ENCODE measurements at regions not wholly inside any gene's neighbourhood (a gene's known extent, or its start where the extent isn't known, plus 50 kb on each side); places are given as distances from the start of the nearest gene placed in this dataset.
"Not testable (repeated sequence)": the region's sequence is repeated elsewhere in the genome, so short reads cannot be mapped to it uniquely, and the experiment has no call there.

DNA sequence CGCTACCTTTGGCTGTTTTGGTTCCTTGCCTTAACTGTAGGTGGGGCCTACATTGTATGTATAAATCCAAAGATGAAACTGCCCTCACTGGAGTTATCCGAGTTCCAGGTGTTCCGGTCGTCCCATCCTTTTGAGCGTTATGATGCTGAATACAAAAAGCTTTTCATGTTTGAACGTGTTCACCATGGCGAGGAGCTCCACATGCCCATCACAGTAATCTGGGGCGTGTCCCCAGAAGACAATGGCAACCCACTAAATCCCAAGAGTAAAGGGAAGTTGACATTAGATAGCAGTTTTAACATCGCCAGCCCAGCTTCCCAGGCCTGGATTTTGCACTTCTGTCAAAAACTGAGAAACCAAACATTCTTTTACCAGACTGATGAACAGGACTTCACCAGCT, 139.5 kb downstream of the TLR5 start:
- no peak for DNase-seq

DNA sequence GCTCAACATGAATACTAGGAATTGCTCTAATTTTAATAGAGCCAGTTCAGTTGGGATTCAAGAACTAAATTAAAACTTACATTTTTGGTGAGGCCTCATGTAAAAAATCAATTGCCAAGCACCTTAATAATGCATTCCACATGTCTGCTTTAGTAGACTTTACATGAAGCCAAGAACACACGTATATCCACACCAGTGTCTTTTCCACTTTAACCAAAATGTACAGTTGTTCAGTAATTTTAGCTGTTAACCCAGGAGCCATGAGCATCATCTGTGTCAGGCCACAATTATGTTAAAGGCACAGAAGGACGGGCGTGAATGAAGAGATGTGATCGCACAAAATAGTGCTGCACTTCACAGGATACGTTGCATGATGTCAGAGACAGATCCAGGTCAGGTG, 136.7 kb downstream of the TLR5 start:
- DNase-seq, result no peak

DNA sequence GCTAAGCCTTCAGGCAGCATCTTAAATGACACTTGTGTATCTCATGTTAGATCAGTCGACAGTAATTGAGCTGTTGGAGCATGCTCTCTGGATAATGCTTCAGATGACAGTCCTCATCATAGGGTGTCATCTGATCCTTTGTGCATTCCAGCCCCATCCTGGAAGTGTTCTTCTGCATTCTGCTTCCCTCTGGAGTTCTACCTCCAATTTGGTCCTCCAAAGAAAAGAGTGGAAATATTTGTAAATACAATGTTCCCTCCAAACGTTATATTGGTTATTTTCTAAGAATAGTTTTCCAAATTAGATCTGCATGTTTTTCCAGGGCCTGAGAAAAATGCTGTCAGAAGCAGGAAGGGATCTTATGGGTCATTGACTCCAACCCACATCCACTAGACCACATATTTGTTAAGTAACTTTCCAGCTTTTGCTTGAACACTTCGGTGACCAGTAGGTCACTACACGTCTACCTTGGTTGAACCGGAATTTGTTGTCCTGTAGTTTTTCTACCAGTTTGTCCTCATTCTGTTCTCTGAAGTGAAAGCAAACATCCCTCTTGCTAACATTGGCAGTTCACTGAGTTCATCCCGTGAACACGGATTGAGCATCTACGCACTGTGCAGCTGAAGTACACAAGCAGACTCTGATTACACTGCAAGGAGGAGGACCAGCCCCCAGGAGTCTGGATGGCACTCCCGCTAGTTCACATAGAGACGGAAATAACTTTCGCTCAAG, 136.0 kb downstream of the TLR5 start:
- no peak for DNase-seq

DNA sequence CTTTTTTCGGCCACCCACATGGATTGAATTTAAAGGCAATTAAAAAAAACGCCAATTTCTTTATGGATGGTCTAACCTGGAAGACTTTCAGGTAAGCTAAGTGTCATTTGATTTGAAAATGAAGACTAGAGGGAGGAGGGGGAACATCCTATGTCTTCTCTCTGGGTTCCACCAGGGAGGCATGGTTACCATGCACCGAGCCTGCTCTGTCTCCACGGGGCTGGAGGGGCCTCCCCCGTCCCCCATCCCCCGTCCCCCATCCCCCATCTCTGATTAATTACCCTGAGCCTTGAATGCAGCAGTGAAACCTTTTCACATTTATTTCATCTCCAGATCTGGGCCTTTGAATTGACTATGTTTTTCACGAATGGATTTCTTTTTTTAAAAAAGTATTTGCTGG, 135.1 kb downstream of the TLR5 start:
- DNase-seq, result no peak

DNA sequence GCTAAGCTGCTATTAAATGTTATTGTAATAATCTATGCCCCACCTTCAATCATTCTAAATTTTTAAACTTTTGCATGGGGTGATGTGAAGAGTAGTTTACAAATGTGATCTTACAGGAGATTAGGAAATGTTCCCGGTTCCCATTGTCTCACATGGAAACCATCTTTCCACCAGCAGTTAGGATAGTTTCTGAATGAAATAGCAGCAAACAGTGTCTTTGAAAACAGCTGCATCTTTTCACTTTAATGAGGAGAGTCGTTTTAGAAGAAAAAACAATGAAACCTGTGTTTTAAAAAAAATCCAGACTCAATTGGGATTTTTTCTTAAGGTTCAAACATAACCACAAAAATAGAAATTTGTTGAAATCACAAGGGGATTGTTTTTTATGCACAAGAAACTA, 134.2 kb downstream of the TLR5 start:
- DNase-seq, result no peak

DNA sequence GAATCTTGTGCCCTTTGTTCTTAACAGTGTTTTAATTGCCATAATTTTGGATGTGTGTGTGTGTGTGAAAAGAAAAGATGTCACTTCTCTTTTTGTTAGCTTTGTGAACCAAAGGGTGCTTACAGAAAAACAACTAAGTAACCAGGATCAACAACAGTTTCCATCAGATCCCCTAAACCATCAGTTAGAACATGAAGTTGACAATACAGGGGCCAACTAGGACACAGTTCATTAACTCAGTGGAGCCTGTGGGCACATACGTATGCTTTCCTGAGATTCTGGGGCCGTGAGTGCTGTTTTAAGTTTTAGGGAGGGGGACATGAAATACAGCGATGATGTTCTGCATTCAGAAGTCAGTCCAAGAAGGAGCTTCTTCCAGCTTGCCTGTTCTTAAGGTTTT, 133.6 kb downstream of the TLR5 start:
- no peak for DNase-seq

DNA sequence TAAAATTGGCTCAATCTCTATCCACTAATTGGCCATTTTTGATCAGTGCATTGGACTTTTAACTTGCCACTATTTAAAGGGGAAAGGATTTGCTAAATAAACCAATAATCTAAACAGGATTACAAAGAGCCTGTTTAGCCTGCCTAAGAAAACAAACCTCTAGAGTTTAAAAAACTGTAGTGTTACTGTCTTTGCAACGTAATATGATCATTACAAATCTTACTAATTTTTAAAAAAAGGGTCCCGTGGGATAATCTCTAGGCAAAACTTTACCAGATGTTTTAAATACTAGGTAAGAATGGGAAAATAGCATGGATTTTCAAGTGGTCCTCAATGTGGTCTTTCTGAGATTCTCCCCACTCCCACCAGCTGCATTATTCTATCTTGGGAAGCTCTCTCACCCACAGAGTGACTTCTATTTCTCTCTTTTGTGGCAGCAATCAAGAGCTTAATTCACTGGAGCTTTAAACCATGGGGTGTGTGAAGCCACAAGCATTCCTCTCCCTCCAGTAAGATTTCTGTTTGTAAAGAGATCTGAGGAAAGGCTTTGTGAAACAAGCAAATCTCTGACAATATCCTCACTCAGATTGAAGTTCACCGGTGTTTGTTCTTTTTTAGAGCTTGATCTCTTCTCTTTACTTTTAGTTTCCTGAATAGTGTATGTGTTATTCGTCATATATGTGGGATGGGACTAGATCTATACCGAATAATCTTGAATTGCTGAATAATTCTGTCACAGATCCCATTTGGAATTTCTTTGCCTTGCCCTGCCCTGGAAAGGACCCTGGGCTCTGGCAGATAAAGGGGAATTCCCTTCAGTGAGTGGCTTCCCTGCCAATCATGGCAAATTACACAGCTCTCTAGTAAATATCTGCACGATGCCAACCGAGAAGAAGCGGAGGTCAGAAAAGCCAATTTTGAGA, 132.2 kb downstream of the TLR5 start:
- DNase-seq, result no peak

DNA sequence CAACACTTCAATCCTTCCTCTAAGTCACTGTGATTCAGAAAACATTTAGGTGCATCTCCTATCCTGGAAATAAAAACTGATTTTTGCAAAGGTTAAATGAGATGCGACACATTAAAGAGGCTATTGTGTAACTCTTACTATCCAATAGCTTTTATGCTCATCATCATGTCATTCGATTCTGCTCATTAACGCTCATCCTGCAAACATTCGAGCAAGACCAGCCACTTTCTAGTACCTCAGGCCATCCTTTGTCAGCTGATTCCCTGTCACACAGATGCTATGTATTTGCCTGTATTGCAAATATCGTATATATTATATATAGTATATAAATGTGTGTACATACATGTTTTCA, 131.6 kb downstream of the TLR5 start:
- no peak for DNase-seq

DNA sequence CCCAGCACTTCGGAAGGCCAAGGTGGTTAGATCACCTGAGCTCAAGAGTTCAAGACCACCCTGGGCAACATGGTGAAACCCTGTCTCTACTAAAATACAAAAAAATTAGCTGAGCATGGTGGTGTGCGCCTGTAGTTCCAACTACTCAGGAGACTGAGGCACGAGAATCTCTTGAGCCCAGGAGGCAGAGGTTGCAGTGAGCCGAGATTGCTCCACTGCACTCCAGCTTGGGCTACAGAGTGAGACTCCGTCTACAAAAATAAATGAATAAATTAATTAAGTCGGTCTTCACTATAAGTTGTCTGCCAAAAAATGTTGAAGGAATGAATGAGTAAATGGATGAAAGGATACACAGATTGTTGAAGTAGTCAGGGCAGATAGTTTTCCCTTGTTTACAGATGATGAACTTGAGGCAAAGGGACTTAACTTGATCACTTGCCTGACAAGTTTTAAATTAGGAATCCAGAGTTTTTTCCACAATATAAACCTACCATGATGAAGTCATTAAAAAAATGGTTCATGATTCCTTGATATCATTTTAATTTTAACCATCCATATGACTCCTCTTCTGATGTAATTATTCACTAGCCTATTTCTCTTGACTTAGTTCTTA, 130.8 kb downstream of the TLR5 start:
- no peak for DNase-seq

DNA sequence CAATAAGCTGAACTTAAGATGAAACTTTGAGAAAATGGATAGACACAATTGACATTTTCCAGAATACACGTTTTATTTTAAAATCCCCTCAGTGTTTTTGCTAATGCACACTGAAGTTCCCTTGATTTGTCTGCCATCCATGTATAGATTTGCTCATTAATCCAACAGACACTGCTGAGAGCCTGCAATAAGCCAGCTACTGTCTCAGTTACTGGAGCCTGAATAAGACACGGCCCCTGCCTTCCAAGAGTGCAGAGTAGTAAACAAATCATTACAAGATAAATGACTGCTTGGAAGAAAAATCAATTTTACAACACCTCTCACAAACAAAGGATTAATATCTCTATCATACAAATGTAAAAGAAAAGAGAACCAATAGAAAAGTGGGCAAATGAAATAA, 130.1 kb downstream of the TLR5 start:
- no peak for DNase-seq

DNA sequence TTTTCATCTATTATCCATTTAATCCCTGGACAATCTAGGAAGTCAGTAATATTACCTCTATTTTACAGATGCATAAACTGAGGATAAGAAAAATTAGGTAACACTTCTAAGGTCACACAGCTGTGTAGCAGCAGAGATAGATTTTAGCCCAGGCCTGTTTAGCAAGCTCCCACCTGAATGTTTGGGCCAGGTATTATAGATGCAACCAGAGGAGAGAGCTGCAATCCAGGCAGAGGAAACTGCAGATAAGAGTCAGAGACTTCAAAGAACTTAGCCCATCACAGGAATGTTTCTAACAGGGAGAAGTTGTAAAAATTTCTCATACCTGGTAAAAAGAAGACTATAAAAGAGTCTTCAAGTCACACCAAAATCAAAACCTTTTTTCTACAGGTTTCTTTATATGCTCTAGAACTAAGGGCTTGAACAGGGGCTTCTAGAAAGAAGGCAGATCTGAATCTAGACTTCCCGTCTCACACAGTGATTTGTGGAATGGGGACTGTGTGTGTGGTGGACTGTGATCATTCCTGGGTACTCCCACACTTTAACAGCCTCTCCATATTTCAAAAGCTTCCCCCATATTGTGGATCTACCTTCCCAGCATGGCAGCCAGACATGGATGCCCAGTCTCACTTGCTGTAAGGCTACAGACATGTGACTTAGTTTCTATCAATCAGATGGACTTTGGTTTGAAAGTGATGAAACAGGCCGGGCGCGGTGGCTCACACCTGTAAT, 128.7 kb downstream of the TLR5 start:
- DNase-seq, result no peak

DNA sequence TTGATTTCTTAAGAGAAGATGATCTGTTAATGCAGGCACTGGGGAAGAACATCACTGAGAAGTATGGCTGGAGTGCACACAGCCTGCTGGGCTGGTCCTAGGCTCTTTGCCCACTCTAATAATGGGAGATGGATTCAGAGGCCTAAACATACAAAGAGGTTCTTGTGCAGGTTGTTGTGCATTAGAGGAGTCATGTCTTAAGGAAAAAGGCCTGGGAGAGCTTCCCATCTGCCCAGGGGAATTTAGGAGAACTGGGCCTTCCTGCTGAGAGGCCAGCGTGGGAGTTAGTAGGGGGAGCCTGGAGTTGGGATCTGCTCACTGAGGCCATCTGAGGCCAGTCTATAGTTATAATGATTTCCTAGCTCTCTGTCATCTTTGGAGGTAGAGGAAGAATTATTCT, 126.7 kb downstream of the TLR5 start:
- DNase-seq, result no peak

DNA sequence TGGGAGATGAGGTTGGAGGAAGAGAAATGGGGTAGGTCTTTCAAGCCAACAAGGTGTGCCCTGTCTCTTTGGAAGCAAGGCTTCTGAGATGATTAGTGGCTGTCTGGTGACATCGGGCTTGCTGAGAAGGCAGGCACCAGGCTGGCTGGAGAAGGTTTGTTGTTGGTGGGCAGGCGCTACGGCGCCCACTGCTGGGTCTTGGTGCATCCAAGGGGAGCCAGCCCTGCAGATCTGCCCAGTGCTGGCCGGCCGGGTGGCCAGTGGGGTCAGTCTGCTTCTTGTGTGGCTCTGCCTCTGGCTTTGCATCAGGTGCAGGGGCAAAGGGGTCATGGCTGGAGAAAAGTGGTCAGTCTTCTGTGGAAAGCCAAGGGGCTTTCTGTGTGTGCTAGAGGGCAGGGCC, 126.2 kb downstream of the TLR5 start:
- DNase-seq, result no peak

DNA sequence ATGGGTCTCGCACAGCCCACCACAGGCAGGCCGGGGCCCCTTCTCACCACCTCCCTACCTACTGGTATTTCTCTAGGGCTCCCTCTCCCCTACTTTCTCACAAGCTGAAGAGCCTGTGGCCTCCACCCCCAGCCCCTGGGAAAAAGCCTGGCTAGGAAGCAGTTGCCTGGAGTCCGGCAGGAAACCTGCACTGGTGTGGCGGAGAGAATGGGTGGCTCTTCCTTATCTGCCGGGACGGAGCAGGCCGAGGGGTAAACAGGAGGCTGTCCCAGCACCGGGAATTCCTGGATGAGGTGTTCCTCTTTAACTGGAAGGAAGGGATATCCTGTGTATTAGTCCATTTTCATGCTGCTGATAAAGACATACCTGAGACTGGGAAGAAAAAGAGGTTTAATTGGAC, 125.8 kb downstream of the TLR5 start:
- no peak for DNase-seq

DNA sequence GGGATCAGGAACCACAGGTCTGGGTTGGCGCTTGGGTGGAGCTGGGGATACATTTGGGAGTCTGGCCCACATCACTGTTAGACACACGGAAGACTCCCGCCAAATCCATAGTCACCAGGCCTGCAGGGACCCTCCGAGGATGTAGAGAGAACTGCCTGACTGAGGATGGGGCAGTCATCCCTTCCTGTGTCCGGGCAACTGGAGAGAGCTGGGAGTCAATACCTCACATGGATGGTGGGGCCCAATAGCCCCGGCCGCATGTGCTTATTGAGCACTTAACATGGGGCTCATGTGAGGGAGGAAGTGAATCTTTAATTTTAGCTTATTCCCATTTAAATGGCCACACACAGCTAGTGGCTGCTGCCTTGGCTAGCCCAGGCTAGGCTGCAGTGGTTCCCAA, 124.5 kb downstream of the TLR5 start:
- no peak for DNase-seq

DNA sequence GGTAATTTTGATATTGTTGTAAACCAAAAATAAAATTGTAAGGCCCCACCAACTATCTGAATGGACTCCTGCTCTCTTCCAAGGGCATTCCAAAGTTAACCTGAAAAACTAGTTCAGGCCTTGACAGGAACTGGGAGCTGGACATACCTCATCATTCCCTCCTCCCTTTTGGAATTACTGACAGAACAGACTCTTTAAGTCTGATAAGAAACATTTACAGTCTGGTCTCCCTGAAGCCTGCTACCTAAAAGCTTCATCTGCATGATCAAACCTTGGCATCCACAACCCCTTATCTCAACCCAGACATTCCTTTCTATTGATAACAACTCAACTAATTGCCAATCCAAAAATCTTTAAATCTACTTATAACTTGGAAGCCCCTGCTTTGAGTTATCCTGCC, 123.8 kb downstream of the TLR5 start:
- DNase-seq, result no peak

DNA sequence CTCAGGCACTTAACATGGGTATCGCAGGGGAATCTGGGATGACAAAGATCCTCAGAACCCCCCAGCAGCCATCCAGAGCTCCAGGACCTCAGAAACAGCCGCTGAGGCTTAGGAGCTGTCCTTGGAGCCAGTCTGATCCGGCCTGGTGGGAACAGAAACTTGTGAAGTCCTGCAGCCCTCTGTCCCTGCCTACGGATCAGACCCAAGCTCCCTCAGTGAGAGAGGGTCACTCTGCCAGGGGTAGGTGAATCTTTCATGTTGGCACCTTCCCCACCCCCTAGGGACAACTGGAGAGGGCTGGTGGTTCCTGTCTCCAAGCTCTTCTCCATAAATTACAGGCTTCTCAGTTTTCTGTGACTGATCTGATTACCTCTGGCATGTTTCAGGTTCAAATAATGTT, 122.3 kb downstream of the TLR5 start:
- no peak for DNase-seq

DNA sequence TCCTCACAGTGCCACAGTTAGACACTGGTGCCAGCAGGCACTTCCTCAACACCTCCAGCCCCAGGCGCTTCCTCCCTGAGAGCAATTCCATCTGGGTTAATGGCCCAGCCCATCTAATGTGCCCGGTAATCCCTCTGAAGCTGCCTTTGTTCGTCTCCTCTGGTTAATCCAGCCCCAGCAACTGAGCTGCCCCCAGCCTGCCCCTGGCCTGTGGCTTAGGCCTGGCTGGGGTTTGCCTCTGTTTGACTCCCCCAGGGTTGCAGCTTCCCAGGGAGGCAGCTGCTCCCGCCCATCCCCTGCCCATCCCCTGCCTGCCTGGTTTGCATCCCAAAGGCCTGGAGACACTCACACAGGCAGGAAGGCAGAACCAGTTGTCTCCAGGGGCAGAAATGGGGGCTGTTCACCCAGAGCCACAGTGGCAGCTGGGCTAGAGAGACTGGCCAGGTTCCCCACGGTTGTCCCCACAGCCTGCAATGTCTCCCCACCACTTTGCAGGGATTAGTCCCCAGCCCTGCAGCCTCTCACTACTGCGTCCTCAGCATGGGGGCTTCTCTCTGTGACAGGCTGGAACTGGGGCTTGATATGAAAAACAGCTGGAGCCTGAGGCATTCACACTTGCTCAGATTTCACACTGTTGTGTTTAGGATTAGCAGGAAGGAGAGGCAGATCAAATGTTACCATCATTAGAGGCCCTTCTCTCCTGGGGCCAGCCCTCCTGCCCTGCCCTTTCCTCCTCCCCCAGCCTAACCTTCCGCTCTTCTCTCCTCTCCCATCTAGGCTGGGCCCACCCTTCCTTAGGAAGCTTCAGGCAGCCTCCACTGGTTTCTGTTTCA, 120.2 kb downstream of the TLR5 start:
- DNase-seq, result no peak

DNA sequence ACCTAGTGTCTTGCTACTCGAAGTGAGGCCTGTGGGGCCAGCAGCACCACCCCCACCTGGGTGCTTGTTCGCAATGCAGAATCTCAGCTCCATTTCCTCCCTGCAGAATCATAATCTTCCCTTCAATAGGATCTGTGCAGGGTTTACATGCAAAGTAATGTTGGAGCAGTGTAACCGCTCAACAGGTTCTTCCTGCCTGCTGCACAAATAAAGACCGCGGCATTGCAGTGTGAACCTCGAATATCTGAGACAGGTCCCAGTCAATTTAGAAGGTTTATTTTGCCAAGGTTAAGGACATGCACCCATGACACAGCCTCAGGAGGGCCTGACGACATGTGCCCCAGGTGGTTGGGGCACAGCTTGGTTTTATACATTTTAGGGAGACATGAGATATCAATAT, 119.2 kb downstream of the TLR5 start:
- no peak for DNase-seq

DNA sequence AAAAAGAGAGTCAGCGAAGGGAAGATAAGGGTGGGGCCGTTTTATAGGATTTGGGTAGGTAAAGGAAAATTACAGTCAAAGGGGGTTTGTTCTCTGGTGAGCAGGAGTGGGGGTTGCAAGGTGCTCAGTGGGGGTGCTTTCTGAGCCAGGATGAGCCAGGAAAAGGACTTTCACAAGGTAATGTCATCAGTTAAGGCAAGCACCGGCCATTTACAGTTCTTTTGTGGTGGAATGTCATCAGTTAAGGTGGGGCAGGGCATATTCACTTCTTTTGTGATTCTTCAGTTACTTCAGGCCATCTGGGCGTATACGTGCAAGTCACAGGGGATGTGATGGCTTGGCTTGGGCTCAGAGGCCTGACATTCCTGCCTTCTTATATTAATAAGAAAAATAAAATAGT, 118.6 kb downstream of the TLR5 start:
- DNase-seq, result not testable (repeated sequence)

DNA sequence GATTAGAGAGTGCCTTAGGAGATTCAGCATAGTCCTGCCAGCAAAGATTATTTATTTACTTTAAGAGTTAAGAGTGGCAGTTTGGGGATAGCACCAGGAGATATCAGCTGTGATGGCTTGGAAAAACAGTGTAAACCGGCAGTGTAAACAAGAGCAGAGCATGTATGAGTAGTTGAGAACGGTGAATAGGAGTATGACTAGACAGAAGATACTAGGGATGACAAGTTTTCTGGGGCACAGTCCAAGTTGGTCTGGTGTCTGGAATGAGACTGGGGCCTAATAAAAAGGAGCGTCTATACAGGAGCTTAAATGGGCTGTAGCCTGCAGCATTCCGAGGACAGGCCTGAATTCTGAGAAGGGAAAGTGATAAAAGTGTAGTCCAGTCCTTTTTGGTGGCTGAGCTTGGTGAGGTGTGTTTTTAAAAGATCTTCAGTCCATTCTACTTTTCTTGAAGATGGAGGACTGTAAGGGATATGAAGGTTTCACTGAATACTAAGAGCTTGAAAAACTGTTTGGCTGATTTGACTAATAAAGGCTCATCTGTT, 117.8 kb downstream of the TLR5 start:
- DNase-seq, result not testable (repeated sequence)

DNA sequence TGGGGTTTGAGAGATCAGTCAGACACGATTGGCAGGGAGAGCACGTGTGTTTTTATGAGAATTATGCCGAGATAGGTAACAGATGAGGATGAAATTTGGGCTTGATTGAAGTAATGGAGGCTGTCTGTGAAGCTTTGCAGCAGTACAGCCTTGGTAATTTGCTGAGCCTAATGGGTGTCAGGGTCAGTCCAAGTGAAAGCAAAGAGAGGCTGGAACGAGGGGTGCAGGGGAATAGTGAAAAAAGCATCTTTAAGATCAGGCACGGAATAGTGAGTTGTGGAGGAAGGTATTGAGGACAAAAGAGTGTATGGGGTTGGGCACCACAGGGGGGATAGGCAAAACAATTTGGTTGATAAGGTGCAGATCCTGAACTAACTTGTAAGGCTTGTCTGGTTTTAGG, 116.4 kb downstream of the TLR5 start:
- DNase-seq, result not testable (repeated sequence)

All from stimulated activated CD4-positive, alpha-beta T cell treated with anti-CD3 and anti-CD28 coated beads, Interleukin-12 subunit alpha, Interleukin-12 subunit beta, amount 100 ng/mL, for 4 hours (primary cell).